ENCODE measurements at regions not wholly inside any gene's neighbourhood (a gene's known extent, or its start where the extent isn't known, plus 50 kb on each side); places are given as distances from the start of the nearest gene placed in this dataset.

GRCh38 chr18:41513438-41513837 is 441.6 kb upstream of the PIK3C3 start:
- intact Hi-C loops (cut with DNase I), result no loop called here
- TF ChIP-seq, protein P1, sequence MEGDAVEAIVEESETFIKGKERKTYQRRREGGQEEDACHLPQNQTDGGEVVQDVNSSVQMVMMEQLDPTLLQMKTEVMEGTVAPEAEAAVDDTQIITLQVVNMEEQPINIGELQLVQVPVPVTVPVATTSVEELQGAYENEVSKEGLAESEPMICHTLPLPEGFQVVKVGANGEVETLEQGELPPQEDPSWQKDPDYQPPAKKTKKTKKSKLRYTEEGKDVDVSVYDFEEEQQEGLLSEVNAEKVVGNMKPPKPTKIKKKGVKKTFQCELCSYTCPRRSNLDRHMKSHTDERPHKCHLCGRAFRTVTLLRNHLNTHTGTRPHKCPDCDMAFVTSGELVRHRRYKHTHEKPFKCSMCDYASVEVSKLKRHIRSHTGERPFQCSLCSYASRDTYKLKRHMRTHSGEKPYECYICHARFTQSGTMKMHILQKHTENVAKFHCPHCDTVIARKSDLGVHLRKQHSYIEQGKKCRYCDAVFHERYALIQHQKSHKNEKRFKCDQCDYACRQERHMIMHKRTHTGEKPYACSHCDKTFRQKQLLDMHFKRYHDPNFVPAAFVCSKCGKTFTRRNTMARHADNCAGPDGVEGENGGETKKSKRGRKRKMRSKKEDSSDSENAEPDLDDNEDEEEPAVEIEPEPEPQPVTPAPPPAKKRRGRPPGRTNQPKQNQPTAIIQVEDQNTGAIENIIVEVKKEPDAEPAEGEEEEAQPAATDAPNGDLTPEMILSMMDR (IDR thresholded peaks at IDR 0.05), result no peak
- no peak for TF ChIP-seq POLR2A (IDR thresholded peaks at IDR 0.05)
- no peak for TF ChIP-seq EP300 (IDR thresholded peaks at IDR 0.05)
- WGBS, 3 donors, result 64 to 71% (median 67%) methylated on average over 3 of the region's 3 CpGs
- Histone ChIP-seq H3K4me1 (ENCODE audit: insufficient read depth) (no peaks in the 10 kb centered on the region), H3K36me3 (no peaks in the 10 kb centered on the region), H3K27ac (no peak overlapping the region), H3K4me3 (no peak overlapping the region), H3K27me3 (no peaks in the 10 kb centered on the region), H3K9me3 (no peaks in the 10 kb centered on the region)
- DNase-seq, result no peak

DNA sequence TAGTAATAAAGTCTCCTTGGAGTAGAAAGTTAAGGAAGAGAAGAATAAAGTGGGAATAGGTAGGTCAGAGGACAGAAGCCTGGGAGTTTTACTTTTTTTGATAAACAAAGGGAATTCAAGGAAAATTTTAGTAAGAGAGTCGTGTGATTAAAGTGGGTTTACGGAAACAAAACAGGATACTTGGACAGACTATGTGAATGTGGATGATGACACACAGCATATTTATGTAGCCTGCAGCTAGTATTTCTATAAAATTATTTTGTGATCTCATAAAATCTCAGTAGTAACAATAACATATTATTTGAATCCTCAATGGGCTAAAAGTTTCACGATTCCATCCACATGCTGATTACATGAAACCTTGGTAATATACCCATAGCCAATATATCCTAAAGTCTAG is 450.7 kb upstream of the PIK3C3 start:
- Histone ChIP-seq H3K4me1 (ENCODE audit: insufficient read depth) (no peaks in the 10 kb centered on the region), H3K9me3 (no peaks in the 10 kb centered on the region), H3K27ac (no peak overlapping the region), H3K36me3 (no peaks in the 10 kb centered on the region), H3K27me3 (no peaks in the 10 kb centered on the region), H3K4me3 (no peak overlapping the region)
- intact Hi-C loops (cut with DNase I), result no loop called here
- TF ChIP-seq POLR2A (IDR thresholded peaks at IDR 0.05), result no peak
- TF ChIP-seq EP300 (IDR thresholded peaks at IDR 0.05), result no peak
- TF ChIP-seq, protein P1 (IDR thresholded peaks at IDR 0.05), result no peak
- WGBS, 3 donors, result 64 to 73% (median 67%) methylated on average over 3 of the region's 3 CpGs
- no peak for DNase-seq

- H3K27me3 ChIP-seq, result no peaks in the 10 kb centered on the region
- 89 to 92% (median 89%) methylated on average over 3 of the region's 3 CpGs for WGBS, 3 donors
- no peaks in the 10 kb centered on the region for H3K4me1 ChIP-seq (ENCODE audit: insufficient read depth)
- DNase-seq, result no peak
- H3K36me3 ChIP-seq, result no peaks in the 10 kb centered on the region
- no peaks in the 10 kb centered on the region for H3K9me3 ChIP-seq
- H3K27ac ChIP-seq, result no peak overlapping the region
- no peak overlapping the region for H3K4me3 ChIP-seq
- intact Hi-C loops (cut with DNase I), result no loop called here
- TF ChIP-seq POLR2A (IDR thresholded peaks at IDR 0.05) (no peak), EP300 (IDR thresholded peaks at IDR 0.05) (no peak)
- TF ChIP-seq, protein P1 (IDR thresholded peaks at IDR 0.05), result no peak
These were observed 453.2 kb upstream of the PIK3C3 start for GRCh38 chr18:41501848-41502247.

GRCh38 chr18:41499345-41499744 is 455.7 kb upstream of the PIK3C3 start:
- intact Hi-C loops (cut with DNase I), result no loop called here
- Histone ChIP-seq H3K4me3 (no peak overlapping the region), H3K4me1 (ENCODE audit: insufficient read depth) (no peaks in the 10 kb centered on the region), H3K36me3 (no peaks in the 10 kb centered on the region), H3K27ac (no peak overlapping the region), H3K9me3 (no peaks in the 10 kb centered on the region), H3K27me3 (no peaks in the 10 kb centered on the region)
- WGBS, 3 donors, result 70 to 91% (median 83%) methylated on average over 1 of the region's 1 CpG
- no peak for DNase-seq
- TF ChIP-seq POLR2A (IDR thresholded peaks at IDR 0.05), result no peak
- TF ChIP-seq EP300 (IDR thresholded peaks at IDR 0.05), result no peak
- TF ChIP-seq, protein P1 (IDR thresholded peaks at IDR 0.05), result no peak

GRCh38 chr18:41490861-41491260 is 464.2 kb upstream of the PIK3C3 start:
- WGBS, 3 donors, result 86 to 93% (median 89%) methylated on average over 1 of the region's 1 CpG
- no peaks in the 10 kb centered on the region for H3K27me3 ChIP-seq
- no peaks in the 10 kb centered on the region for H3K9me3 ChIP-seq
- H3K4me1 ChIP-seq (ENCODE audit: insufficient read depth), result no peaks in the 10 kb centered on the region
- TF ChIP-seq POLR2A (IDR thresholded peaks at IDR 0.05) (no peak), EP300 (IDR thresholded peaks at IDR 0.05) (no peak)
- TF ChIP-seq, protein P1 (IDR thresholded peaks at IDR 0.05), result no peak
- no peaks in the 10 kb centered on the region for H3K36me3 ChIP-seq
- intact Hi-C loops (cut with DNase I), result no loop called here
- no peak overlapping the region for H3K4me3 ChIP-seq
- no peak for DNase-seq
- H3K27ac ChIP-seq, result no peak overlapping the region

Data from ovary (tissue), 7 donors.